HL-60/S4 treated with phorbol 12-myristate 13-acetate at 8.2 ng/mL for 4 days and 3 days (cell line): ENCODE measurements at regions not wholly inside any gene's neighbourhood (a gene's known extent, or its start where the extent isn't known, plus 50 kb on each side); places are given as distances from the start of the nearest gene placed in this dataset.

Source experiments
- in situ Hi-C: fragments of 300-500 bp; cut with MboI; formaldehyde crosslinking; loops from 2 replicates; pipeline ENCODE4 v1.15.0; 2022; ENCODE audit warnings: low sequenced_read_pairs

GRCh38 chr20:21653628-21654027 lies 51.8 kb upstream of the PAX1 start:
- in situ Hi-C loops: no loop called here

- in situ Hi-C loops: loop anchor here (25.0 kb wide), 1 partner anchor 94 kb away; no protein-coding TSS in a partner anchor
Observed at GRCh38 chr20:21643417-21643816, 62.0 kb upstream of the PAX1 start.

GRCh38 chr20:21640556-21640955 lies 64.9 kb upstream of the PAX1 start:
- in situ Hi-C loops: loop anchor here (25.0 kb wide), 1 partner anchor 97 kb away; no protein-coding TSS in a partner anchor

GRCh38 chr20:21633829-21634228 lies 71.6 kb upstream of the PAX1 start:
- in situ Hi-C loops: loop anchor here (25.0 kb wide), 1 partner anchor 103 kb away; no protein-coding TSS in a partner anchor

- in situ Hi-C loops: loop anchor here (25.0 kb wide), 1 partner anchor 105 kb away; no protein-coding TSS in a partner anchor
Observed at GRCh38 chr20:21632735-21633053, 72.8 kb upstream of the PAX1 start.

- in situ Hi-C loops: loop anchor here (25.0 kb wide), 1 partner anchor 105 kb away; no protein-coding TSS in a partner anchor
Observed at GRCh38 chr20:21632031-21632734, 73.3 kb upstream of the PAX1 start.

GRCh38 chr20:21628800-21629199 lies 76.7 kb upstream of the PAX1 start:
- in situ Hi-C loops: loop anchor here (25.0 kb wide), 1 partner anchor 109 kb away; no protein-coding TSS in a partner anchor

GRCh38 chr20:21623781-21624094 lies 81.7 kb upstream of the PAX1 start:
- in situ Hi-C loops: no loop called here

GRCh38 chr20:21623074-21623780 lies 82.2 kb upstream of the PAX1 start:
- in situ Hi-C loops: no loop called here

GRCh38 chr20:21622097-21622857 lies 83.2 kb upstream of the PAX1 start:
- in situ Hi-C loops: no loop called here

GRCh38 chr20:21618759-21619416 lies 86.6 kb upstream of the PAX1 start:
- in situ Hi-C loops: no loop called here

GRCh38 chr20:21615617-21616080 lies 89.8 kb upstream of the PAX1 start:
- in situ Hi-C loops: no loop called here

- in situ Hi-C loops: no loop called here
Observed at GRCh38 chr20:21614980-21615379, 90.5 kb upstream of the PAX1 start.

GRCh38 chr20:21613512-21613911 lies 92.0 kb upstream of the PAX1 start:
- in situ Hi-C loops: no loop called here

- in situ Hi-C loops: no loop called here
Observed at GRCh38 chr20:21609981-21610380, 95.5 kb upstream of the PAX1 start.

GRCh38 chr20:21609221-21609620 lies 95.4 kb upstream of the NKX2-2 start:
- in situ Hi-C loops: no loop called here

- in situ Hi-C loops: no loop called here
Observed at GRCh38 chr20:21608777-21609176, 94.9 kb upstream of the NKX2-2 start.

GRCh38 chr20:21607971-21608725 lies 94.3 kb upstream of the NKX2-2 start:
- in situ Hi-C loops: no loop called here

- in situ Hi-C loops: no loop called here
Observed at GRCh38 chr20:21601799-21602198, 87.9 kb upstream of the NKX2-2 start.

- in situ Hi-C loops: no loop called here
Observed at GRCh38 chr20:21586682-21587081, 72.8 kb upstream of the NKX2-2 start.
